ENCODE measurements at regions not wholly inside any gene's neighbourhood (a gene's known extent, or its start where the extent isn't known, plus 50 kb on each side); places are given as distances from the start of the nearest gene placed in this dataset.

- Mint-ChIP-seq H3K27me3 (ENCODE audit: low read depth in 3 of 3) (no peaks in the 10 kb centered on the region), H3K9me3 (no peaks in the 10 kb centered on the region), H3K4me3 (no peak overlapping the region), H3K36me3 (no peaks in the 10 kb centered on the region), H3K4me1 (peaks cover 3% of the 10 kb centered on the region), H3K27ac (no peak overlapping the region)
- H3K27me3 ChIP-seq (ENCODE audit: control insufficient read depth in 2 of 2, insufficient read depth in 2 of 2, low read length in 2 of 2), result no peaks in the 10 kb centered on the region
- WGBS (ENCODE audit: insufficient coverage), result no CpG with 5 or more reads among the region's 2 CpGs
- no peak overlapping the region for H2AFZ ChIP-seq (ENCODE audit: insufficient read depth, low read depth, low read length, poor library complexity, severe bottlenecking)
- no peak overlapping the region for H3K27ac ChIP-seq (ENCODE audit: low read depth in 1 of 2, low read length in 2 of 2)
- DNase-seq, result no peak
- H3K9me3 ChIP-seq (replicated peaks in 1 of 2; ENCODE audit: control insufficient read depth in 1 of 2, insufficient read depth in 1 of 2, low read length in 2 of 2), result no peaks in the 10 kb centered on the region
- H3K9ac ChIP-seq (ENCODE audit: insufficient read depth, low read length, poor library complexity, severe bottlenecking), result no peak overlapping the region
- H4K20me1 ChIP-seq (ENCODE audit: insufficient read depth, low read length), result no peaks in the 10 kb centered on the region
- no peak overlapping the region for H3K4me2 ChIP-seq (replicated peaks; ENCODE audit: extremely low read depth, low read length, poor library complexity, severe bottlenecking)
- no peak overlapping the region for H3K4me3 ChIP-seq (replicated peaks in 1 of 3; ENCODE audit: low read depth in 2 of 3, low read length in 3 of 3)
- no peaks in the 10 kb centered on the region for H3K79me2 ChIP-seq (ENCODE audit: insufficient read depth, low read length)
- no peaks in the 10 kb centered on the region for H3K4me1 ChIP-seq (ENCODE audit: control insufficient read depth in 1 of 2, insufficient read depth in 2 of 2, low read length in 2 of 2)
- intact Hi-C loops (cut with micrococcal nuclease), result no loop called here
- TF ChIP-seq, protein P1, sequence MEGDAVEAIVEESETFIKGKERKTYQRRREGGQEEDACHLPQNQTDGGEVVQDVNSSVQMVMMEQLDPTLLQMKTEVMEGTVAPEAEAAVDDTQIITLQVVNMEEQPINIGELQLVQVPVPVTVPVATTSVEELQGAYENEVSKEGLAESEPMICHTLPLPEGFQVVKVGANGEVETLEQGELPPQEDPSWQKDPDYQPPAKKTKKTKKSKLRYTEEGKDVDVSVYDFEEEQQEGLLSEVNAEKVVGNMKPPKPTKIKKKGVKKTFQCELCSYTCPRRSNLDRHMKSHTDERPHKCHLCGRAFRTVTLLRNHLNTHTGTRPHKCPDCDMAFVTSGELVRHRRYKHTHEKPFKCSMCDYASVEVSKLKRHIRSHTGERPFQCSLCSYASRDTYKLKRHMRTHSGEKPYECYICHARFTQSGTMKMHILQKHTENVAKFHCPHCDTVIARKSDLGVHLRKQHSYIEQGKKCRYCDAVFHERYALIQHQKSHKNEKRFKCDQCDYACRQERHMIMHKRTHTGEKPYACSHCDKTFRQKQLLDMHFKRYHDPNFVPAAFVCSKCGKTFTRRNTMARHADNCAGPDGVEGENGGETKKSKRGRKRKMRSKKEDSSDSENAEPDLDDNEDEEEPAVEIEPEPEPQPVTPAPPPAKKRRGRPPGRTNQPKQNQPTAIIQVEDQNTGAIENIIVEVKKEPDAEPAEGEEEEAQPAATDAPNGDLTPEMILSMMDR (IDR thresholded peaks at IDR 0.05), result no peak
- H3K36me3 ChIP-seq (replicated peaks in 1 of 2; ENCODE audit: control insufficient read depth in 1 of 2, insufficient read depth in 2 of 2, low read length in 2 of 2), result no peaks in the 10 kb centered on the region
Observed at GRCh38 chr14:21937996-21938395, 264.4 kb upstream of the OR4E1 start.

DNA sequence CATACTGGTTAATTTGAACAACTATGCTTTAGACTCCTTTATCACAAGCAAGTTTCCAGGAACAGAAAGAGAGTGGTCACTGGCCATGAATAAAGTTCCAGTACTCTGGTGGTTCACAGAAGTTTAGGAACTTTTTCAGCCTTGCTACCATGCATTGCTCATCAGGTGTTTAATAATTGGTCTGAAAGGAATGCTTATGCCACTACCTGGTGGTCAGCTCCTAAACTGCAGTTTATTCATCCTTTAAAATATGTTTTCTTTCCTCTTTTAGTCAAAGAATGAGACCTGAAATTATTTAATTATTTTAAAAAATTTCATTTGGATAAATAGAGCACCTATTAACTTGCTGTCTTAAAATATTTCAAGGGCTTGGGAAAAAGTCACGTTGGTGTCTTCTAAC lies 260.1 kb upstream of the OR4E1 start:
- no peaks in the 10 kb centered on the region for H3K79me2 ChIP-seq (ENCODE audit: insufficient read depth, low read length)
- no peaks in the 10 kb centered on the region for H3K4me1 ChIP-seq (ENCODE audit: control insufficient read depth in 1 of 2, insufficient read depth in 2 of 2, low read length in 2 of 2)
- H3K4me3 ChIP-seq (replicated peaks in 1 of 3; ENCODE audit: low read depth in 2 of 3, low read length in 3 of 3), result no peak overlapping the region
- no CpG with 5 or more reads among the region's 1 CpG for WGBS (ENCODE audit: insufficient coverage)
- intact Hi-C loops (cut with micrococcal nuclease), result no loop called here
- Mint-ChIP-seq H3K27me3 (ENCODE audit: low read depth in 3 of 3) (no peaks in the 10 kb centered on the region), H3K4me3 (no peak overlapping the region), H3K4me1 (peaks cover 4% of the 10 kb centered on the region), H3K36me3 (no peaks in the 10 kb centered on the region), H3K27ac (no peak overlapping the region), H3K9me3 (no peaks in the 10 kb centered on the region)
- no peak overlapping the region for H3K4me2 ChIP-seq (replicated peaks; ENCODE audit: extremely low read depth, low read length, poor library complexity, severe bottlenecking)
- no peaks in the 10 kb centered on the region for H3K27me3 ChIP-seq (ENCODE audit: control insufficient read depth in 2 of 2, insufficient read depth in 2 of 2, low read length in 2 of 2)
- H2AFZ ChIP-seq (ENCODE audit: insufficient read depth, low read depth, low read length, poor library complexity, severe bottlenecking), result no peak overlapping the region
- TF ChIP-seq, protein P1 (IDR thresholded peaks at IDR 0.05), result no peak
- H3K27ac ChIP-seq (ENCODE audit: low read depth in 1 of 2, low read length in 2 of 2), result no peak overlapping the region
- no peaks in the 10 kb centered on the region for H3K9me3 ChIP-seq (replicated peaks in 1 of 2; ENCODE audit: control insufficient read depth in 1 of 2, insufficient read depth in 1 of 2, low read length in 2 of 2)
- DNase-seq, result no peak
- no peak overlapping the region for H3K9ac ChIP-seq (ENCODE audit: insufficient read depth, low read length, poor library complexity, severe bottlenecking)
- H3K36me3 ChIP-seq (replicated peaks in 1 of 2; ENCODE audit: control insufficient read depth in 1 of 2, insufficient read depth in 2 of 2, low read length in 2 of 2), result no peaks in the 10 kb centered on the region
- H4K20me1 ChIP-seq (ENCODE audit: insufficient read depth, low read length), result no peaks in the 10 kb centered on the region

All from CD14-positive monocyte (primary cell).